ENCODE measurements at regions not wholly inside any gene's neighbourhood (a gene's known extent, or its start where the extent isn't known, plus 50 kb on each side); places are given as distances from the start of the nearest gene placed in this dataset.

GRCh38 chr7:148481971-148482626 lies 108.5 kb upstream of the C7orf33 start:
- H3K27me3 ChIP-seq (replicated peaks; ENCODE audit: control insufficient read depth, insufficient read depth, low read length) = no peaks in the 10 kb centered on the region

GRCh38 chr7:148483515-148484308 lies 106.9 kb upstream of the C7orf33 start:
- Mint-ChIP-seq H3K27ac (ENCODE audit: unreplicated experiment) (no peak overlapping the region), H3K36me3 (ENCODE audit: insufficient read depth, unreplicated experiment) (no peaks in the 10 kb centered on the region), H3K4me1 (ENCODE audit: low read depth, unreplicated experiment) (peaks cover 36% of the 10 kb centered on the region), H3K9me3 (ENCODE audit: unreplicated experiment) (no peaks in the 10 kb centered on the region), H3K27me3 (ENCODE audit: insufficient read depth, unreplicated experiment) (no peaks in the 10 kb centered on the region), H3K4me3 (ENCODE audit: unreplicated experiment) (no peak overlapping the region)
- CTCF ChIA-PET = interaction anchor here (0.8 kb wide), 1 partner anchor 219 kb away, joined by 4 read pairs; no protein-coding TSS in a partner anchor
- Histone ChIP-seq H3K4me1 (peaks cover 14% of the 10 kb centered on the region), H3K36me3 (ENCODE audit: control insufficient read depth, insufficient read depth, low read length) (no peaks in the 10 kb centered on the region), H3K4me3 (ENCODE audit: low read depth, low read length) (no peak overlapping the region), H3K27me3 (replicated peaks; ENCODE audit: control insufficient read depth, insufficient read depth, low read length) (no peaks in the 10 kb centered on the region), H3K9me3 (no peaks in the 10 kb centered on the region)
- no peak for TF ChIP-seq CTCF (IDR thresholded peaks at IDR 0.05; ENCODE audit: insufficient read depth in 1 of 2, low read depth in 1 of 2, low read length in 1 of 2, severe bottlenecking in 1 of 2, unreplicated experiment in 1 of 2)
- no peak for DNase-seq
- BruUV-seq (replicated peaks) = no TSS peak
- intact Hi-C loops (cut with micrococcal nuclease; ENCODE audit: unreplicated experiment) = loop anchor here (5.0 kb wide), 1 partner anchor 146 kb away; no protein-coding TSS in a partner anchor
- POLR2A ChIA-PET = no interaction called here

More at GRCh38 chr7:148481971-148482626, 108.5 kb upstream of the C7orf33 start:
- peak overlapping the region; percentile 51 for H3K27ac Mint-ChIP-seq (ENCODE audit: unreplicated experiment)
- intact Hi-C loops (cut with micrococcal nuclease; ENCODE audit: unreplicated experiment) = loop anchor here (5.0 kb wide), 1 partner anchor 145 kb away; no protein-coding TSS in a partner anchor
- Histone ChIP-seq H3K36me3 (ENCODE audit: control insufficient read depth, insufficient read depth, low read length) (no peaks in the 10 kb centered on the region), H3K9me3 (no peaks in the 10 kb centered on the region), H3K4me3 (ENCODE audit: low read depth, low read length) (no peak overlapping the region), H3K4me1 (peaks cover 14% of the 10 kb centered on the region)
- peak in 1 of 2 experiments; percentile 47 for DNase-seq
- POLR2A ChIA-PET = no interaction called here
- H3K36me3 Mint-ChIP-seq (ENCODE audit: insufficient read depth, unreplicated experiment) = no peaks in the 10 kb centered on the region
- CTCF ChIA-PET = interaction anchor here (1.6 kb wide), 1 partner anchor 217 kb away, joined by 4 read pairs; no protein-coding TSS in a partner anchor
- no peak for TF ChIP-seq CTCF (IDR thresholded peaks at IDR 0.05; ENCODE audit: insufficient read depth in 1 of 2, low read depth in 1 of 2, low read length in 1 of 2, severe bottlenecking in 1 of 2, unreplicated experiment in 1 of 2)
- H3K9me3 Mint-ChIP-seq (ENCODE audit: unreplicated experiment) = no peaks in the 10 kb centered on the region
- no peaks in the 10 kb centered on the region for H3K27me3 Mint-ChIP-seq (ENCODE audit: insufficient read depth, unreplicated experiment)
- H3K4me1 Mint-ChIP-seq (ENCODE audit: low read depth, unreplicated experiment) = peaks cover 36% of the 10 kb centered on the region
- BruUV-seq (replicated peaks) = no TSS peak
- no peak overlapping the region for H3K4me3 Mint-ChIP-seq (ENCODE audit: unreplicated experiment)

GRCh38 chr7:148484486-148484885 lies 106.1 kb upstream of the C7orf33 start:
- H3K27me3 Mint-ChIP-seq (ENCODE audit: insufficient read depth, unreplicated experiment) = no peaks in the 10 kb centered on the region
- TF ChIP-seq CTCF (IDR thresholded peaks at IDR 0.05; ENCODE audit: insufficient read depth in 1 of 2, low read depth in 1 of 2, low read length in 1 of 2, severe bottlenecking in 1 of 2, unreplicated experiment in 1 of 2) = no peak
- H3K36me3 Mint-ChIP-seq (ENCODE audit: insufficient read depth, unreplicated experiment) = no peaks in the 10 kb centered on the region
- peaks cover 14% of the 10 kb centered on the region for H3K4me1 ChIP-seq
- H3K4me1 Mint-ChIP-seq (ENCODE audit: low read depth, unreplicated experiment) = peaks cover 31% of the 10 kb centered on the region
- H3K4me3 Mint-ChIP-seq (ENCODE audit: unreplicated experiment) = no peak overlapping the region
- H3K9me3 Mint-ChIP-seq (ENCODE audit: unreplicated experiment) = no peaks in the 10 kb centered on the region
- H3K27me3 ChIP-seq (replicated peaks; ENCODE audit: control insufficient read depth, insufficient read depth, low read length) = no peaks in the 10 kb centered on the region
- H3K4me3 ChIP-seq (ENCODE audit: low read depth, low read length) = no peak overlapping the region
- ChIA-PET CTCF (interaction anchor here (0.8 kb wide), 1 partner anchor 219 kb away, joined by 4 read pairs; no protein-coding TSS in a partner anchor), POLR2A (no interaction called here)
- H3K36me3 ChIP-seq (ENCODE audit: control insufficient read depth, insufficient read depth, low read length) = no peaks in the 10 kb centered on the region
- DNase-seq = no peak
- no TSS peak for BruUV-seq (replicated peaks)
- H3K27ac Mint-ChIP-seq (ENCODE audit: unreplicated experiment) = no peak overlapping the region
- intact Hi-C loops (cut with micrococcal nuclease; ENCODE audit: unreplicated experiment) = loop anchor here (5.0 kb wide), 1 partner anchor 147 kb away; no protein-coding TSS in a partner anchor
- no peaks in the 10 kb centered on the region for H3K9me3 ChIP-seq

Data from Caco-2 (cell line).